Lung (tissue), 11 donors: ENCODE measurements at regions not wholly inside any gene's neighbourhood (a gene's known extent, or its start where the extent isn't known, plus 50 kb on each side); places are given as distances from the start of the nearest gene placed in this dataset.
A peak's percentile ranks its signal among the peaks of the same experiment; 100 is the strongest.
"Not testable (repeated sequence)": the region's sequence is repeated elsewhere in the genome, so short reads cannot be mapped to it uniquely, and the experiment has no call there.

Experiments used
- ATAC-seq: fragments of 200-7000 bp; cut with Tn5 transposase; one replicate; pipeline ENCODE4 v1.9.1; 2020; ENCODE audit warnings: moderate number of reproducible peaks; ENCODE audit not compliant: insufficient read depth, low FRiP score
- DNase-seq, 3 donors: peaks; one replicate each; pipeline ENCODE4 v3.0.0-alpha.2; 2013 to 2017
- H3K27ac ChIP-seq, 2 donors: one replicate each; pipeline ENCODE4 v1.5.1; 2013; ENCODE audit warnings: mild to moderate bottlenecking in 2 of 2, moderate library complexity in 2 of 2, control low read depth in 1 of 2, inconsistent platforms in 1 of 2, low read depth in 1 of 2, low read length in 1 of 2
- H3K27me3 ChIP-seq, 3 donors: one replicate each; pipeline ENCODE4 v1.5.1; 2013; ENCODE audit warnings: low read length in 2 of 3; ENCODE audit not compliant: control insufficient read depth in 3 of 3, insufficient read depth in 3 of 3
- H3K36me3 ChIP-seq, 4 donors: one replicate each; pipeline ENCODE4 v1.5.1; 2013; ENCODE audit warnings: low read length in 4 of 4, mild to moderate bottlenecking in 1 of 4, moderate library complexity in 1 of 4; ENCODE audit not compliant: control insufficient read depth in 4 of 4, insufficient read depth in 4 of 4
- H3K4me1 ChIP-seq, 5 donors: one replicate each; pipeline ENCODE4 v1.5.1; 2013; ENCODE audit warnings: low read length in 5 of 5, mild to moderate bottlenecking in 2 of 5, moderate library complexity in 1 of 5; ENCODE audit not compliant: control insufficient read depth in 5 of 5, insufficient read depth in 5 of 5
- H3K4me3 ChIP-seq: one replicate; pipeline ENCODE4 v1.5.1; 2013; ENCODE audit warnings: mild to moderate bottlenecking, control low read depth, moderate library complexity
- H3K9ac ChIP-seq, 2 donors: one replicate each; pipeline ENCODE4 v1.5.1; 2013; ENCODE audit warnings: low read length in 2 of 2, control low read depth in 1 of 2; ENCODE audit not compliant: insufficient read depth in 1 of 2
- H3K9me3 ChIP-seq, 4 donors: one replicate each; pipeline ENCODE4 v1.5.1; 2013; ENCODE audit warnings: low read length in 3 of 4, mild to moderate bottlenecking in 1 of 4, moderate library complexity in 1 of 4; ENCODE audit not compliant: control insufficient read depth in 4 of 4, insufficient read depth in 3 of 4
- CTCF ChIP-seq: IDR thresholded peaks from 2 replicates; pipeline ENCODE4 v1.5.1; 2012; ENCODE audit warnings: mild to moderate bottlenecking; ENCODE audit errors: control extremely low read depth, extremely low read depth
- WGBS, 2 donors: extraction: QIAGEN DNeasy Blood & Tissue Kit; methylation state at CpG; one replicate each; pipeline ENCODE4 v1.1.7; 2013; 5-methylcytosine and 5-hydroxymethylcytosine counted together
- donor health status: control.
- donor health status: control.
- donor health status: Bipolar disorder and iron deficiency.
- donor health status: healthy.
- donor health status: DM: yes; HTN: yes; CAD: no.

DNA sequence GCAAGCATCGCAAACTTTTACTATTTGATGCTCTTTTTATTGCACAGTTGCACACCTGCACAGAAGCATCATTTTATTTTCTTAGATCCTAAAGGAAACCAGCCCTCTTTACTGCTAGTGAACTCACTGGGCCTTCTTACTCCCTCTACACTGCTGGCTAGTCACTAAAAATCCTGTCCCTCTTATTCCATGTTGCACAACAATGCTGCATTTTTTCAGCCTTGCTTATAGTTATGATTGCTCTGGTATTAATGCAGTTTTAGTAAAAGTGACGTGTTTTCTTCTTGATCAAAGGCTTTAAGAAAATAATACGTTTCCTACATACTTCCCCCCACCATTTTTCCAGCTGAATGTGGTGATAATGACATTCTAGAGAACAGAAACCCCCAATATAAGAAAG, 132.9 kb upstream of the FAM3C start:
- TF ChIP-seq CTCF = no peak
- Histone ChIP-seq H3K36me3 (no peaks in the 10 kb centered on the region), H3K4me3 (no peak overlapping the region), H3K27me3 (no peaks in the 10 kb centered on the region), H3K27ac (no peak overlapping the region), H3K9ac (no peak overlapping the region), H3K9me3 (no peaks in the 10 kb centered on the region), H3K4me1 (peaks cover 0 to 5% (median 0%) of the 10 kb centered on the region in 5 donors)
- DNase-seq (no peak), ATAC-seq (no peak)
- 75 to 87% methylated on average over 3 of the region's 3 CpGs for WGBS, 2 donors

- not testable (repeated sequence) for DNase-seq, H3K9ac ChIP-seq, H3K27me3 ChIP-seq, H3K27ac ChIP-seq, H3K4me3 ChIP-seq, H3K9me3 ChIP-seq, ATAC-seq, H3K4me1 ChIP-seq, H3K36me3 ChIP-seq
- WGBS, 2 donors = 80 to 84% methylated on average over 3 of the region's 3 CpGs
These were observed 130.1 kb upstream of the FAM3C start for GRCh38 chr7:121526210-121526609.

- no peaks in the 10 kb centered on the region for H3K27me3 ChIP-seq
- DNase-seq (peak in 1 of 3 donors; percentile 37), ATAC-seq (no peak)
- WGBS, 2 donors = 88 to 94% methylated on average over 4 of the region's 4 CpGs
- H3K36me3 ChIP-seq = no peaks in the 10 kb centered on the region
- no peak overlapping the region for H3K27ac ChIP-seq
- H3K9ac ChIP-seq = no peak overlapping the region
- H3K4me3 ChIP-seq = no peak overlapping the region
- H3K9me3 ChIP-seq = no peaks in the 10 kb centered on the region
- H3K4me1 ChIP-seq = peaks cover 0 to 5% (median 0%) of the 10 kb centered on the region in 5 donors
- TF ChIP-seq CTCF = no peak
These were observed 129.2 kb upstream of the FAM3C start for GRCh38 chr7:121525155-121525819.

GRCh38 chr7:121521711-121522400, 125.7 kb upstream of the FAM3C start:
- no peak for ATAC-seq
- peaks cover 0 to 5% (median 0%) of the 10 kb centered on the region in 5 donors for H3K4me1 ChIP-seq
- TF ChIP-seq CTCF = no peak
- H3K9ac ChIP-seq = no peak overlapping the region
- H3K27me3 ChIP-seq = no peaks in the 10 kb centered on the region
- no peak overlapping the region for H3K4me3 ChIP-seq
- WGBS, 2 donors = 82 to 86% methylated on average over 3 of the region's 3 CpGs
- H3K9me3 ChIP-seq = no peaks in the 10 kb centered on the region
- no peaks in the 10 kb centered on the region for H3K36me3 ChIP-seq
- DNase-seq = peak in 1 of 3 donors; percentile 21
- no peak overlapping the region for H3K27ac ChIP-seq
